K562 (cell line): ENCODE measurements at regions not wholly inside any gene's neighbourhood (a gene's known extent, or its start where the extent isn't known, plus 50 kb on each side); places are given as distances from the start of the nearest gene placed in this dataset.

Source experiments
- ATAC-seq: fragments of 200-7000 bp; cut with Tn5 transposase; 3 replicates; pipeline ENCODE4 v1.9.1; 2020; ENCODE audit warnings: moderate library complexity
- BruUV-seq: library from RNA; stranded (reverse); fragments of 400-500 nt; replicated peaks from 2 replicates; lab custom pipeline; 2021; lab: Mats Ljungman, UMichigan
- CTCF ChIA-PET: fragments of 300-600 bp; formaldehyde crosslinking; extraction: SDS; loops from one replicate; lab custom pipeline; 2021; ENCODE audit warnings: low intra/inter-chr PET ratio; lab: Yijun Ruan, JAX
- POLR2A ChIA-PET: fragments of 300-600, 350-650 bp; sonication (Branson Sonifier 250); formaldehyde crosslinking; extraction: SDS; loops from one replicate; lab custom pipeline; 2021; ENCODE audit warnings: antibody characterized with exemption, inconsistent platforms; lab: Yijun Ruan, JAX
- DNase-seq, 4 experiments: peaks; one replicate each; pipeline versions ENCODE4 v3.0.0 to v3.0.0-alpha.2; 2011 to 2018; ENCODE audit warnings: low spot score in 3 of 4, mixed read lengths in 3 of 4; ENCODE audit errors: extremely low read depth in 1 of 4
- FAIRE-seq: peaks from 2 replicates; lab custom pipeline; 2011; peaks lifted over from hg19 to GRCh38; lab: Jason Lieb, UNC
- H2AFZ ChIP-seq: 2 replicates; pipeline ENCODE4 v1.6.0; 2011; ENCODE audit warnings: low read depth, low read length, control low read depth, inconsistent platforms
- H3K27ac ChIP-seq: fragments of 200-600 bp; 3 replicates; pipeline ENCODE4 v1.8.0; 2011; ENCODE audit warnings: low read depth, mild to moderate bottlenecking, control low read depth, inconsistent platforms, low read length, moderate library complexity, mixed read lengths; ENCODE audit errors: extremely low read depth
- H3K27me3 ChIP-seq, 2 experiments: fragments of 300-600 bp in 1 of 2; 2 replicates in 1 of 2; 3 replicates in 1 of 2; pipeline versions ENCODE4 v1.6.0 to v1.8.0; 2011; ENCODE audit warnings: inconsistent platforms in 2 of 2, low read length in 2 of 2, mild to moderate bottlenecking in 1 of 2, mixed read lengths in 1 of 2, moderate library complexity in 1 of 2; ENCODE audit not compliant: control insufficient read depth in 2 of 2, insufficient read depth in 2 of 2
- H3K36me3 ChIP-seq: fragments of 300-600 bp; 3 replicates; pipeline ENCODE4 v1.8.0; 2011; ENCODE audit warnings: mild to moderate bottlenecking, low read length, inconsistent platforms; ENCODE audit not compliant: control insufficient read depth, insufficient read depth
- H3K4me1 ChIP-seq, 2 experiments: fragments of 200-600 bp in 1 of 2; replicated peaks in 1 of 2; 2 replicates in 1 of 2; 3 replicates in 1 of 2; pipeline versions ENCODE4 v1.5.1 to v1.8.0; 2011; ENCODE audit warnings: inconsistent platforms in 2 of 2, low read length in 2 of 2, mild to moderate bottlenecking in 1 of 2, mixed read lengths in 1 of 2, moderate library complexity in 1 of 2; ENCODE audit not compliant: control insufficient read depth in 2 of 2, insufficient read depth in 2 of 2
- H3K4me2 ChIP-seq: 2 replicates; pipeline ENCODE4 v1.6.1; 2011; ENCODE audit warnings: low read length, control low read depth, inconsistent platforms, mixed read lengths; ENCODE audit not compliant: insufficient read depth
- H3K4me3 ChIP-seq: fragments of 200-600 bp; sonication (generic), shearing (Covaris generic); 2 replicates; pipeline ENCODE4 v1.5.1; 2016; ENCODE audit warnings: control low read depth, inconsistent platforms
- H3K79me2 ChIP-seq: fragments of 200-600 bp; 3 replicates; pipeline ENCODE4 v1.8.0; 2011; ENCODE audit warnings: low read length, inconsistent platforms; ENCODE audit not compliant: control insufficient read depth, insufficient read depth
- H3K9ac ChIP-seq, 2 experiments: 2 replicates each; pipeline versions ENCODE4 v1.6.0 to v1.6.1; 2011; ENCODE audit warnings: low read depth in 2 of 2, low read length in 2 of 2, control low read depth in 1 of 2, inconsistent platforms in 1 of 2, mild to moderate bottlenecking in 1 of 2, mixed read lengths in 1 of 2; ENCODE audit not compliant: insufficient read depth in 1 of 2
- H3K9me1 ChIP-seq: one replicate; pipeline ENCODE4 v1.6.0; 2011; ENCODE audit warnings: inconsistent platforms, mild to moderate bottlenecking, low read length, moderate library complexity; ENCODE audit not compliant: control insufficient read depth, insufficient read depth
- H3K9me3 ChIP-seq: replicated peaks from 2 replicates; pipeline ENCODE4 v1.5.1; 2011; ENCODE audit warnings: low read depth, low read length, inconsistent platforms; ENCODE audit not compliant: control insufficient read depth, insufficient read depth
- H4K20me1 ChIP-seq: replicated peaks from 2 replicates; pipeline ENCODE4 v1.6.1; 2011; ENCODE audit warnings: low read length, inconsistent platforms, mixed read lengths; ENCODE audit not compliant: control insufficient read depth, insufficient read depth
- CEBPG ChIP-seq, 3 experiments: fragments of 200-800 bp in 1 of 3; sonication (Bioruptor generic) in 1 of 3; sonication (generic) in 1 of 3; formaldehyde crosslinking in 1 of 3; IDR thresholded peaks in 2 of 3; conservative IDR thresholded peaks in 1 of 3; 2 replicates each; pipeline versions ENCODE4 v1.6.1 to v1.8.0; 2016 to 2022; ENCODE audit warnings: missing compliant biosample characterization in 2 of 3, missing genetic modification characterization in 2 of 3, mild to moderate bottlenecking in 1 of 3, missing genetic modification reagents in 1 of 3
- HDAC3 ChIP-seq: fragments of 450-650 bp; IDR thresholded peaks from 2 replicates; pipeline ENCODE4 v1.6.1; 2018; ENCODE audit warnings: borderline replicate concordance, mild to moderate bottlenecking, moderate library complexity; ENCODE audit not compliant: partially characterized antibody
- KDM4B ChIP-seq, 2 experiments: fragments of 450-650 bp in 1 of 2; sonication (generic) in 1 of 2; IDR thresholded peaks; 2 replicates each; pipeline ENCODE4 v1.6.1; 2016 to 2017; ENCODE audit warnings: borderline replicate concordance in 2 of 2, antibody characterized with exemption in 1 of 2, low read depth in 1 of 2, mild to moderate bottlenecking in 1 of 2
- SIN3B ChIP-seq: fragments of 450-650 bp; IDR thresholded peaks from 2 replicates; pipeline ENCODE4 v1.6.1; 2017; ENCODE audit warnings: low read depth, mild to moderate bottlenecking, moderate library complexity
- TEAD4 ChIP-seq, 2 experiments: sonication (generic) in 1 of 2; formaldehyde crosslinking in 1 of 2; IDR thresholded peaks; 2 replicates each; pipeline versions ENCODE4 v1.6.1 to v1.8.0; 2012 to 2022; ENCODE audit warnings: borderline replicate concordance in 1 of 2, inconsistent platforms in 1 of 2, low read length in 1 of 2, mild to moderate bottlenecking in 1 of 2, missing genetic modification reagents in 1 of 2
- ZNF197 ChIP-seq: fragments of 200-800 bp; sonication (Bioruptor generic); IDR thresholded peaks from 2 replicates; pipeline ENCODE4 v1.6.1; 2016; ENCODE audit warnings: low read depth, missing genetic modification characterization, missing compliant biosample characterization
- WGBS: fragments of 100-300 bp; shearing (Covaris generic); methylation state at CpG from one replicate; pipeline ENCODE4 v1.1.6; 2016; ENCODE audit warnings: low coverage, mixed read lengths; ENCODE audit not compliant: insufficient coverage; ENCODE audit errors: missing lambda C conversion rate; 5-methylcytosine and 5-hydroxymethylcytosine counted together
- in situ Hi-C: fragments of 300-500 bp; cut with MboI; formaldehyde crosslinking; loops from 4 replicates; pipeline ENCODE4 v1.15.0; 2018; ENCODE audit warnings: inconsistent platforms, mixed read lengths
- intact Hi-C: fragments of 100-400 bp; cut with micrococcal nuclease; formaldehyde crosslinking; loops from 2 replicates; pipeline ENCODE4 v1.14.2; 2022
- TF ChIP-seq, protein P1 (sequence below), 2 experiments: fragments of 450-650 bp in 1 of 2; sonication (generic) in 1 of 2; formaldehyde crosslinking in 1 of 2; IDR thresholded peaks; 2 replicates each; pipeline versions ENCODE4 v1.7.1 to v1.9.0; 2016 to 2022; ENCODE audit warnings: inconsistent platforms in 1 of 2, mild to moderate bottlenecking in 1 of 2, missing genetic modification reagents in 1 of 2
- TF ChIP-seq, protein P2 (sequence below): fragments of 250-450 bp; sonication (Bioruptor Pico); IDR thresholded peaks from 2 replicates; pipeline ENCODE4 v1.5.0; 2021

DNA sequence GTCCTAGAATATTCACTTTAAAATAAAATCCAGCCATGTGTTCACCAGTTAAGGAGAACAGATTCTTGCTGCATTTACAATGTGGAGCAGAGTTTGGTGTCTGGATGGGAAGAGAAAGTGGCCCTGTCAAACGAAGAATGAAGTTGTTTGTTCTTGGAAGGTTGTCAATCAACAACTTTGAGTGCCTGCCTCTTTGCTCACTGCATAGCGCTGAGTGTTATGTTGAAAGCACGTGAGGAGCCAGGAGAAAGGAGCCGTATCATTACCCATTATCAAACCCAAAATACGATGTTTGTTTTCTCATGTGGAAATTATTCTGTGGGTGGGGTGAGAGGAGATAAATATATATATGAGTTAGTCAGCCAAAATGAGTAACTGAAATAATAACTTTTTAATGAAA, 492.5 kb upstream of the POU3F3 start:
- no peak for DNase-seq
- Histone ChIP-seq H3K9ac (no peak overlapping the region), H3K4me1 (no peaks in the 10 kb centered on the region), H3K27ac (no peak overlapping the region), H3K4me3 (no peak overlapping the region), H3K79me2 (no peaks in the 10 kb centered on the region), H4K20me1 (no peaks in the 10 kb centered on the region), H3K27me3 (no peaks in the 10 kb centered on the region), H3K36me3 (no peaks in the 10 kb centered on the region), H2AFZ (no peak overlapping the region), H3K9me3 (no peaks in the 10 kb centered on the region), H3K4me2 (no peak overlapping the region), H3K9me1 (no peaks in the 10 kb centered on the region)
- in situ Hi-C loops: no loop called here
- 2% methylated on average over 5 of the region's 5 CpGs for WGBS
- intact Hi-C loops: no loop called here
- ATAC-seq: no peak
- no peak for FAIRE-seq
- no TSS peak for BruUV-seq
- ChIA-PET POLR2A (no interaction called here), CTCF (no interaction called here)
- TF ChIP-seq KDM4B (IDR thresholded peaks at IDR 0.05; ENCODE audit: borderline replicate concordance in 2 of 2, low read depth in 1 of 2) (no peak), HDAC3 (no peak), SIN3B (no peak), ZNF197 (CRISPR knock-in tag) (no peak), CEBPG (CRISPR knock-in tag; IDR thresholded peaks at IDR 0.05) (no peak), CEBPG (tag; conservative IDR thresholded peaks at IDR 0.05 in 1 of 2, IDR thresholded peaks at IDR 0.05 in 1 of 2) (no peak), TEAD4 (IDR thresholded peaks at IDR 0.05; ENCODE audit: low read length) (no peak), TEAD4 (CRISPR knock-in tag; IDR thresholded peaks at IDR 0.05; ENCODE audit: borderline replicate concordance) (no peak)
- TF ChIP-seq, protein P1, sequence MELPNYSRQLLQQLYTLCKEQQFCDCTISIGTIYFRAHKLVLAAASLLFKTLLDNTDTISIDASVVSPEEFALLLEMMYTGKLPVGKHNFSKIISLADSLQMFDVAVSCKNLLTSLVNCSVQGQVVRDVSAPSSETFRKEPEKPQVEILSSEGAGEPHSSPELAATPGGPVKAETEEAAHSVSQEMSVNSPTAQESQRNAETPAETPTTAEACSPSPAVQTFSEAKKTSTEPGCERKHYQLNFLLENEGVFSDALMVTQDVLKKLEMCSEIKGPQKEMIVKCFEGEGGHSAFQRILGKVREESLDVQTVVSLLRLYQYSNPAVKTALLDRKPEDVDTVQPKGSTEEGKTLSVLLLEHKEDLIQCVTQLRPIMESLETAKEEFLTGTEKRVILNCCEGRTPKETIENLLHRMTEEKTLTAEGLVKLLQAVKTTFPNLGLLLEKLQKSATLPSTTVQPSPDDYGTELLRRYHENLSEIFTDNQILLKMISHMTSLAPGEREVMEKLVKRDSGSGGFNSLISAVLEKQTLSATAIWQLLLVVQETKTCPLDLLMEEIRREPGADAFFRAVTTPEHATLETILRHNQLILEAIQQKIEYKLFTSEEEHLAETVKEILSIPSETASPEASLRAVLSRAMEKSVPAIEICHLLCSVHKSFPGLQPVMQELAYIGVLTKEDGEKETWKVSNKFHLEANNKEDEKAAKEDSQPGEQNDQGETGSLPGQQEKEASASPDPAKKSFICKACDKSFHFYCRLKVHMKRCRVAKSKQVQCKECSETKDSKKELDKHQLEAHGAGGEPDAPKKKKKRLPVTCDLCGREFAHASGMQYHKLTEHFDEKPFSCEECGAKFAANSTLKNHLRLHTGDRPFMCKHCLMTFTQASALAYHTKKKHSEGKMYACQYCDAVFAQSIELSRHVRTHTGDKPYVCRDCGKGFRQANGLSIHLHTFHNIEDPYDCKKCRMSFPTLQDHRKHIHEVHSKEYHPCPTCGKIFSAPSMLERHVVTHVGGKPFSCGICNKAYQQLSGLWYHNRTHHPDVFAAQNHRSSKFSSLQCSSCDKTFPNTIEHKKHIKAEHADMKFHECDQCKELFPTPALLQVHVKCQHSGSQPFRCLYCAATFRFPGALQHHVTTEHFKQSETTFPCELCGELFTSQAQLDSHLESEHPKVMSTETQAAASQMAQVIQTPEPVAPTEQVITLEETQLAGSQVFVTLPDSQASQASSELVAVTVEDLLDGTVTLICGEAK (IDR thresholded peaks at IDR 0.05): no peak
- TF ChIP-seq, protein P1 (CRISPR knock-in tag; IDR thresholded peaks at IDR 0.05): no peak
- TF ChIP-seq, protein P2, sequence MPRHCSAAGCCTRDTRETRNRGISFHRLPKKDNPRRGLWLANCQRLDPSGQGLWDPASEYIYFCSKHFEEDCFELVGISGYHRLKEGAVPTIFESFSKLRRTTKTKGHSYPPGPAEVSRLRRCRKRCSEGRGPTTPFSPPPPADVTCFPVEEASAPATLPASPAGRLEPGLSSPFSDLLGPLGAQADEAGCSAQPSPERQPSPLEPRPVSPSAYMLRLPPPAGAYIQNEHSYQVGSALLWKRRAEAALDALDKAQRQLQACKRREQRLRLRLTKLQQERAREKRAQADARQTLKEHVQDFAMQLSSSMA (CRISPR knock-in tag): no peak
